ENCODE measurements at regions not wholly inside any gene's neighbourhood (a gene's known extent, or its start where the extent isn't known, plus 50 kb on each side); places are given as distances from the start of the nearest gene placed in this dataset.

GRCh38 chr18:56157541-56157940 lies 480.9 kb downstream of the TXNL1 start:
- no peaks in the 10 kb centered on the region for H3K27me3 ChIP-seq (ENCODE audit: control insufficient read depth in 2 of 2, insufficient read depth in 2 of 2, low read length in 2 of 2)
- H3K9ac ChIP-seq (ENCODE audit: insufficient read depth, low read length, poor library complexity, severe bottlenecking), result no peak overlapping the region
- no peaks in the 10 kb centered on the region for H3K9me3 ChIP-seq (replicated peaks in 1 of 2; ENCODE audit: control insufficient read depth in 1 of 2, insufficient read depth in 1 of 2, low read length in 2 of 2)
- intact Hi-C loops (cut with micrococcal nuclease), result no loop called here
- peaks cover 0 to 1% of the 10 kb centered on the region in 2 donors for H3K4me1 ChIP-seq (ENCODE audit: control insufficient read depth in 1 of 2, insufficient read depth in 2 of 2, low read length in 2 of 2)
- H3K27me3 Mint-ChIP-seq (ENCODE audit: low read depth in 3 of 3), result peaks cover 0 to 2% (median 0%) of the 10 kb centered on the region in 3 donors
- H3K27ac Mint-ChIP-seq, result no peak overlapping the region
- H3K4me2 ChIP-seq (replicated peaks; ENCODE audit: extremely low read depth, low read length, poor library complexity, severe bottlenecking), result no peak overlapping the region
- no peak overlapping the region for H3K4me3 ChIP-seq (replicated peaks in 1 of 3; ENCODE audit: low read depth in 2 of 3, low read length in 3 of 3)
- H3K9me3 Mint-ChIP-seq, result peaks cover 0 to 10% (median 4%) of the 10 kb centered on the region in 7 donors
- H3K36me3 ChIP-seq (replicated peaks in 1 of 2; ENCODE audit: control insufficient read depth in 1 of 2, insufficient read depth in 2 of 2, low read length in 2 of 2), result no peaks in the 10 kb centered on the region
- no peak overlapping the region for H3K4me3 Mint-ChIP-seq
- no peaks in the 10 kb centered on the region for H3K79me2 ChIP-seq (ENCODE audit: insufficient read depth, low read length)
- H3K27ac ChIP-seq (ENCODE audit: low read depth in 1 of 2, low read length in 2 of 2), result no peak overlapping the region
- H4K20me1 ChIP-seq (ENCODE audit: insufficient read depth, low read length), result no peaks in the 10 kb centered on the region
- peaks cover 2% of the 10 kb centered on the region for H3K4me1 Mint-ChIP-seq
- no peak for DNase-seq
- TF ChIP-seq, protein P1, sequence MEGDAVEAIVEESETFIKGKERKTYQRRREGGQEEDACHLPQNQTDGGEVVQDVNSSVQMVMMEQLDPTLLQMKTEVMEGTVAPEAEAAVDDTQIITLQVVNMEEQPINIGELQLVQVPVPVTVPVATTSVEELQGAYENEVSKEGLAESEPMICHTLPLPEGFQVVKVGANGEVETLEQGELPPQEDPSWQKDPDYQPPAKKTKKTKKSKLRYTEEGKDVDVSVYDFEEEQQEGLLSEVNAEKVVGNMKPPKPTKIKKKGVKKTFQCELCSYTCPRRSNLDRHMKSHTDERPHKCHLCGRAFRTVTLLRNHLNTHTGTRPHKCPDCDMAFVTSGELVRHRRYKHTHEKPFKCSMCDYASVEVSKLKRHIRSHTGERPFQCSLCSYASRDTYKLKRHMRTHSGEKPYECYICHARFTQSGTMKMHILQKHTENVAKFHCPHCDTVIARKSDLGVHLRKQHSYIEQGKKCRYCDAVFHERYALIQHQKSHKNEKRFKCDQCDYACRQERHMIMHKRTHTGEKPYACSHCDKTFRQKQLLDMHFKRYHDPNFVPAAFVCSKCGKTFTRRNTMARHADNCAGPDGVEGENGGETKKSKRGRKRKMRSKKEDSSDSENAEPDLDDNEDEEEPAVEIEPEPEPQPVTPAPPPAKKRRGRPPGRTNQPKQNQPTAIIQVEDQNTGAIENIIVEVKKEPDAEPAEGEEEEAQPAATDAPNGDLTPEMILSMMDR (IDR thresholded peaks at IDR 0.05), result no peak
- H2AFZ ChIP-seq (ENCODE audit: insufficient read depth, low read depth, low read length, poor library complexity, severe bottlenecking), result no peak overlapping the region
- no peaks in the 10 kb centered on the region for H3K36me3 Mint-ChIP-seq

DNA sequence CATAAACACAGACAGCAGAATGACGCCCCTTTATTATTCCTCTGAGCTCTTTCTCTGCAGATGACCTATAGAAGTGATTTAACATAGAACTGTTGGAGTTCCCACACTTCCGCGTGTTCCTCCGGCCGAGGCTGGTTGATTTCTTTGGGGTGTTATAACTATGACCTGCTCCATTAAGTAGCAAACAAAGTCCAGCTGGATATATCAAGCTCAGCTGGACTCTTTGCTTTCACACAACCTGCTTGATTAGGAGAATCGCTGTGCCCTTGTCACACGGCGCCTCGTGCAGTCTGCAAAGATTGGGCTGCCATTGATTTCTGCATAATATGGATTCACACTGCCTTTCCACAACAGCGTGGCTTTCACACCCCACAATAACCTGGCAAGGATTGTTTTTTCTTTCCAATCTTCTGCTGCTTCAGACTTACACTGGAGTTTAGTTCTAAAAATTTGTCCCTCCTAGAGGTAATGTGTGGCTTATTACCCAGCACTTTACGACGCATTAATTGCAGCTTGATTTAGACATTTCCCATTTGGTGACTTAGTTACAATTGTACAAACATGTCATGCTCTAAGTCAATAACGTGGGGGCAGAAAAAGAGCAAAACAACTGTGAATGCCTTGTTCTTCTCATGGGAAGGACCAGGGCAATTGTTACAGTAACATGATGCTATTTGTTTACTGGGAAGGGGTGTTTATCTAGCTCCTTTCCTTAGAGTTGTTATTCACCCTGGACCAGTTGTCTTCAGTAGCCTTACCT lies 485.7 kb downstream of the TXNL1 start:
- no peak overlapping the region for H2AFZ ChIP-seq (ENCODE audit: insufficient read depth, low read depth, low read length, poor library complexity, severe bottlenecking)
- no peak overlapping the region for H3K27ac Mint-ChIP-seq
- no peaks in the 10 kb centered on the region for H3K27me3 ChIP-seq (ENCODE audit: control insufficient read depth in 2 of 2, insufficient read depth in 2 of 2, low read length in 2 of 2)
- DNase-seq, result no peak
- H3K27me3 Mint-ChIP-seq (ENCODE audit: low read depth in 3 of 3), result peaks cover 0 to 2% (median 0%) of the 10 kb centered on the region in 3 donors
- H3K4me3 Mint-ChIP-seq, result no peak overlapping the region
- no peak overlapping the region for H3K27ac ChIP-seq (ENCODE audit: low read depth in 1 of 2, low read length in 2 of 2)
- H3K9me3 ChIP-seq (replicated peaks in 1 of 2; ENCODE audit: control insufficient read depth in 1 of 2, insufficient read depth in 1 of 2, low read length in 2 of 2), result no peaks in the 10 kb centered on the region
- TF ChIP-seq, protein P1 (IDR thresholded peaks at IDR 0.05), result no peak
- H3K9me3 Mint-ChIP-seq, result peaks cover 2 to 10% (median 4%) of the 10 kb centered on the region in 7 donors
- H4K20me1 ChIP-seq (ENCODE audit: insufficient read depth, low read length), result no peaks in the 10 kb centered on the region
- 86% methylated on average over 7 of the region's 13 CpGs for WGBS (ENCODE audit: insufficient coverage)
- no peaks in the 10 kb centered on the region for H3K79me2 ChIP-seq (ENCODE audit: insufficient read depth, low read length)
- intact Hi-C loops (cut with micrococcal nuclease), result no loop called here
- H3K36me3 ChIP-seq (replicated peaks in 1 of 2; ENCODE audit: control insufficient read depth in 1 of 2, insufficient read depth in 2 of 2, low read length in 2 of 2), result no peaks in the 10 kb centered on the region
- no peaks in the 10 kb centered on the region for H3K4me1 ChIP-seq (ENCODE audit: control insufficient read depth in 1 of 2, insufficient read depth in 2 of 2, low read length in 2 of 2)
- no peaks in the 10 kb centered on the region for H3K4me1 Mint-ChIP-seq
- no peak overlapping the region for H3K9ac ChIP-seq (ENCODE audit: insufficient read depth, low read length, poor library complexity, severe bottlenecking)
- no peaks in the 10 kb centered on the region for H3K36me3 Mint-ChIP-seq
- no peak overlapping the region for H3K4me2 ChIP-seq (replicated peaks; ENCODE audit: extremely low read depth, low read length, poor library complexity, severe bottlenecking)
- H3K4me3 ChIP-seq (replicated peaks in 1 of 3; ENCODE audit: low read depth in 2 of 3, low read length in 3 of 3), result no peak overlapping the region
